GM12875 (cell line): ENCODE measurements at regions not wholly inside any gene's neighbourhood (a gene's known extent, or its start where the extent isn't known, plus 50 kb on each side); places are given as distances from the start of the nearest gene placed in this dataset.

Experiments
- H3K4me3 ChIP-seq: one replicate; pipeline ENCODE4 v1.5.1; 2011; ENCODE audit warnings: low read depth, low read length, control low read depth
- CTCF ChIP-seq: IDR thresholded peaks from 2 replicates; pipeline ENCODE4 v1.5.1; 2011; ENCODE audit warnings: low read depth, mild to moderate bottlenecking, control low read depth, inconsistent platforms, low read length, moderate library complexity, borderline replicate concordance; ENCODE audit not compliant: insufficient read depth

- no peak for TF ChIP-seq CTCF
- H3K4me3 ChIP-seq = no peak overlapping the region
Observed at GRCh38 chr21:20942523-20942922, 55.7 kb upstream of the NCAM2 start.

GRCh38 chr21:20943561-20943997, 54.6 kb upstream of the NCAM2 start:
- no peak overlapping the region for H3K4me3 ChIP-seq

GRCh38 chr21:20944139-20944538, 54.1 kb upstream of the NCAM2 start:
- no peak overlapping the region for H3K4me3 ChIP-seq

More at GRCh38 chr21:20943561-20943997, 54.6 kb upstream of the NCAM2 start:
- no peak for TF ChIP-seq CTCF

GRCh38 chr21:20946701-20947100, 51.5 kb upstream of the NCAM2 start:
- no peak overlapping the region for H3K4me3 ChIP-seq
- TF ChIP-seq CTCF = no peak

More at GRCh38 chr21:20944139-20944538, 54.1 kb upstream of the NCAM2 start:
- no peak for TF ChIP-seq CTCF
